OCI-LY7 (cell line): ENCODE measurements at regions not wholly inside any gene's neighbourhood (a gene's known extent, or its start where the extent isn't known, plus 50 kb on each side); places are given as distances from the start of the nearest gene placed in this dataset.

Experiments
- BruUV-seq: library from RNA; stranded (reverse); fragments of 400-500 nt; replicated peaks from 2 replicates; lab custom pipeline; 2021; lab: Mats Ljungman, UMichigan
- CTCF ChIA-PET: fragments of 300-600 bp; sonication (Branson Sonifier 250); formaldehyde crosslinking; loops from one replicate; lab custom pipeline; 2022; ENCODE audit warnings: antibody characterized with exemption; ENCODE audit not compliant: unreplicated experiment; lab: Charles Lee
- POLR2A ChIA-PET: fragments of 300-600 bp; sonication (Branson Sonifier 250); formaldehyde crosslinking; loops from one replicate; lab custom pipeline; 2022; ENCODE audit warnings: antibody characterized with exemption; lab: Charles Lee
- DNase-seq: peaks from one replicate; pipeline ENCODE4 v3.0.0-alpha.2; 2015; ENCODE audit warnings: low spot score
- H2AFZ ChIP-seq: fragments of 200-600 bp; sonication (generic), shearing (Covaris generic); 2 replicates; pipeline ENCODE4 v1.6.1; 2014; ENCODE audit warnings: mild to moderate bottlenecking, antibody characterized with exemption, low read length, moderate library complexity
- H3K27ac ChIP-seq: fragments of 200-600 bp; sonication (generic); 2 replicates; pipeline ENCODE4 v1.5.1; 2014; ENCODE audit warnings: mixed run types, low read depth, mild to moderate bottlenecking, moderate library complexity, low read length, inconsistent platforms; ENCODE audit not compliant: poor library complexity, severe bottlenecking
- H3K36me3 ChIP-seq: fragments of 200-600 bp; sonication (generic); 2 replicates; pipeline ENCODE4 v1.6.1; 2014; ENCODE audit warnings: mild to moderate bottlenecking, antibody characterized with exemption, low read length, moderate library complexity, mixed read lengths; ENCODE audit not compliant: insufficient read depth
- H3K4me1 ChIP-seq: fragments of 200-600 bp; sonication (generic); 2 replicates; pipeline ENCODE4 v1.5.1; 2014; ENCODE audit warnings: mild to moderate bottlenecking, low read length; ENCODE audit not compliant: insufficient read depth, poor library complexity, severe bottlenecking
- H3K4me2 ChIP-seq: fragments of 200-600 bp; sonication (generic); 2 replicates; pipeline ENCODE4 v1.6.1; 2014; ENCODE audit warnings: mild to moderate bottlenecking, low read length
- H3K4me3 ChIP-seq: fragments of 200-600 bp; sonication (generic); 2 replicates; pipeline ENCODE4 v1.5.1; 2014; ENCODE audit warnings: mild to moderate bottlenecking, low read depth, low read length; ENCODE audit not compliant: poor library complexity, severe bottlenecking
- H3K79me2 ChIP-seq: fragments of 200-600 bp; sonication (generic); 2 replicates; pipeline ENCODE4 v1.6.1; 2016; ENCODE audit warnings: low read depth, mild to moderate bottlenecking, low read length, moderate library complexity, mixed read lengths; ENCODE audit not compliant: insufficient read depth
- H3K9me2 ChIP-seq: fragments of 200-600 bp; sonication (generic); 2 replicates; pipeline ENCODE4 v1.6.1; 2016; ENCODE audit warnings: mild to moderate bottlenecking, low read length, mixed read lengths; ENCODE audit not compliant: insufficient read depth
- H3K9me3 ChIP-seq: fragments of 200-600 bp; sonication (generic); 2 replicates; pipeline ENCODE4 v1.6.1; 2014; ENCODE audit warnings: mild to moderate bottlenecking, mixed run types, low read length, mixed read lengths
- H4K20me1 ChIP-seq: fragments of 200-600 bp; sonication (generic); 2 replicates; pipeline ENCODE4 v1.6.1; 2014; ENCODE audit warnings: mild to moderate bottlenecking, antibody characterized with exemption, low read length, moderate library complexity, mixed read lengths; ENCODE audit not compliant: insufficient read depth
- CTCF ChIP-seq: fragments of 200-600 bp; sonication (generic); conservative IDR thresholded peaks from 2 replicates; pipeline ENCODE4 v1.5.1; 2014; ENCODE audit warnings: mild to moderate bottlenecking, antibody characterized with exemption, low read length, moderate library complexity, mixed read lengths
- EZH2phosphoT487 ChIP-seq: fragments of 200-600 bp; sonication (generic); IDR thresholded peaks from 2 replicates; pipeline ENCODE4 v1.6.1; 2018; ENCODE audit warnings: low read depth, borderline replicate concordance, mild to moderate bottlenecking, mixed run types, antibody characterized with exemption, low read length, moderate library complexity, mixed read lengths
- intact Hi-C: fragments of 100-400 bp; cut with micrococcal nuclease; formaldehyde crosslinking; loops from one replicate; pipeline ENCODE4 v1.10.0; 2022; ENCODE audit not compliant: unreplicated experiment

- H3K4me2 ChIP-seq: no peak overlapping the region
- no peak overlapping the region for H2AFZ ChIP-seq
- no peak for DNase-seq
- no peaks in the 10 kb centered on the region for H3K79me2 ChIP-seq
- TF ChIP-seq EZH2phosphoT487 (no peak), CTCF (no peak)
- no peaks in the 10 kb centered on the region for H4K20me1 ChIP-seq
- no peaks in the 10 kb centered on the region for H3K9me3 ChIP-seq
- H3K27ac ChIP-seq: no peak overlapping the region
- no peaks in the 10 kb centered on the region for H3K9me2 ChIP-seq
- H3K4me3 ChIP-seq: no peak overlapping the region
- ChIA-PET POLR2A (interaction anchor here (1.3 kb wide), 1 partner anchor 17 kb away, joined by 3 read pairs; no protein-coding TSS in a partner anchor), CTCF (no interaction called here)
- intact Hi-C loops: no loop called here
- H3K36me3 ChIP-seq: no peaks in the 10 kb centered on the region
- BruUV-seq: no TSS peak
- H3K4me1 ChIP-seq: no peaks in the 10 kb centered on the region
Measured at GRCh38 chr13:65889368-65889767, 1340.8 kb downstream of the PCDH9 start.

- Histone ChIP-seq H2AFZ (no peak overlapping the region), H3K4me1 (no peaks in the 10 kb centered on the region), H3K9me3 (no peaks in the 10 kb centered on the region), H3K79me2 (no peaks in the 10 kb centered on the region), H3K27ac (no peak overlapping the region), H3K4me3 (no peak overlapping the region), H3K4me2 (no peak overlapping the region), H4K20me1 (no peaks in the 10 kb centered on the region), H3K9me2 (no peaks in the 10 kb centered on the region), H3K36me3 (no peaks in the 10 kb centered on the region)
- BruUV-seq: no TSS peak
- intact Hi-C loops: no loop called here
- TF ChIP-seq CTCF (peak; percentile 39; the same call in 1 of the 2 replicates), EZH2phosphoT487 (no peak)
- DNase-seq: no peak
- ChIA-PET CTCF (no interaction called here), POLR2A (interaction anchor here (0.6 kb wide), 1 partner anchor 36 kb away, joined by 3 read pairs; no protein-coding TSS in a partner anchor)
Measured at GRCh38 chr13:65882810-65883209, 1347.3 kb downstream of the PCDH9 start.

GRCh38 chr13:65881561-65882155 is 1348.5 kb downstream of the PCDH9 start:
- Histone ChIP-seq H3K4me1 (no peaks in the 10 kb centered on the region), H3K27ac (no peak overlapping the region), H3K9me2 (no peaks in the 10 kb centered on the region), H4K20me1 (no peaks in the 10 kb centered on the region), H2AFZ (no peak overlapping the region), H3K79me2 (no peaks in the 10 kb centered on the region), H3K4me2 (no peak overlapping the region), H3K4me3 (no peak overlapping the region), H3K36me3 (no peaks in the 10 kb centered on the region), H3K9me3 (no peaks in the 10 kb centered on the region)
- DNase-seq: no peak
- no TSS peak for BruUV-seq
- ChIA-PET CTCF (no interaction called here), POLR2A (no interaction called here)
- no peak for TF ChIP-seq CTCF
- intact Hi-C loops: no loop called here
